IMR-90 (cell line): ENCODE measurements at regions not wholly inside any gene's neighbourhood (a gene's known extent, or its start where the extent isn't known, plus 50 kb on each side); places are given as distances from the start of the nearest gene placed in this dataset.

Experiments
- ATAC-seq: fragments of 200-7000 bp; cut with Tn5 transposase; 2 replicates; pipeline ENCODE4 v1.9.1; 2020; ENCODE audit warnings: low read depth, mild to moderate bottlenecking, moderate library complexity
- BruUV-seq: library from RNA; stranded (reverse); fragments of 400-500 nt; replicated peaks from 2 replicates; lab custom pipeline; 2021; lab: Mats Ljungman, UMichigan
- CTCF ChIA-PET: fragments of 300-600 bp; formaldehyde crosslinking; extraction: SDS; loops from one replicate; lab custom pipeline; 2021; ENCODE audit warnings: antibody characterized with exemption; lab: Yijun Ruan, JAX
- POLR2A ChIA-PET: fragments of 300-600 bp; sonication (Branson Sonifier 250); formaldehyde crosslinking; loops from one replicate; lab custom pipeline; 2022; ENCODE audit warnings: antibody characterized with exemption; ENCODE audit not compliant: unreplicated experiment; lab: Charles Lee
- DNase-seq: peaks from one replicate; pipeline ENCODE4 v3.0.0; 2013
- H2AFZ ChIP-seq: replicated peaks from 2 replicates; pipeline ENCODE3; 2013; ENCODE audit warnings: low read length, mild to moderate bottlenecking; ENCODE audit not compliant: poor library complexity
- H2AK5ac ChIP-seq: 2 replicates; pipeline ENCODE4 v1.6.1; 2013; ENCODE audit warnings: low read depth, low read length, inconsistent platforms
- H2AK9ac ChIP-seq: replicated peaks from 2 replicates; pipeline ENCODE3; 2013; ENCODE audit warnings: mild to moderate bottlenecking, low read depth, low read length, moderate library complexity; ENCODE audit not compliant: poor library complexity
- H2BK120ac ChIP-seq: 2 replicates; pipeline ENCODE4 v1.6.1; 2013; ENCODE audit warnings: low read depth, low read length, inconsistent platforms
- H2BK15ac ChIP-seq: 3 replicates; pipeline ENCODE4 v1.6.1; 2013; ENCODE audit warnings: low read depth, low read length, inconsistent platforms
- H2BK20ac ChIP-seq: 2 replicates; pipeline ENCODE4 v1.6.1; 2013; ENCODE audit warnings: low read depth, mild to moderate bottlenecking, inconsistent platforms, low read length, moderate library complexity
- H2BK5ac ChIP-seq: 2 replicates; pipeline ENCODE4 v1.6.1; 2013; ENCODE audit warnings: mild to moderate bottlenecking, low read depth, low read length, inconsistent platforms; ENCODE audit not compliant: poor library complexity, severe bottlenecking
- H3K14ac ChIP-seq: replicated peaks from 2 replicates; pipeline ENCODE4 v1.6.1; 2013; ENCODE audit warnings: low read depth, low read length, inconsistent platforms
- H3K18ac ChIP-seq: 2 replicates; pipeline ENCODE4 v1.6.1; 2013; ENCODE audit warnings: low read depth, low read length, control low read depth
- H3K23ac ChIP-seq: 2 replicates; pipeline ENCODE4 v1.6.1; 2013; ENCODE audit warnings: low read depth, low read length, inconsistent platforms
- H3K27ac ChIP-seq: 2 replicates; pipeline ENCODE4 v1.5.1; 2013; ENCODE audit warnings: mild to moderate bottlenecking, control low read depth, low read length; ENCODE audit not compliant: insufficient read depth
- H3K27me3 ChIP-seq: 2 replicates; pipeline ENCODE4 v1.6.1; 2013; ENCODE audit warnings: low read length; ENCODE audit not compliant: control insufficient read depth, insufficient read depth
- H3K36me3 ChIP-seq: 2 replicates; pipeline ENCODE4 v1.6.1; 2013; ENCODE audit warnings: low read length, mixed read lengths; ENCODE audit not compliant: control insufficient read depth, insufficient read depth
- H3K4ac ChIP-seq: 2 replicates; pipeline ENCODE4 v1.6.1; 2013; ENCODE audit warnings: low read depth, low read length, inconsistent platforms
- H3K4me1 ChIP-seq: 2 replicates; pipeline ENCODE4 v1.6.1; 2013; ENCODE audit warnings: low read length, mixed read lengths; ENCODE audit not compliant: control insufficient read depth, insufficient read depth
- H3K4me2 ChIP-seq: 2 replicates; pipeline ENCODE4 v1.6.1; 2013; ENCODE audit warnings: low read depth, mild to moderate bottlenecking, control low read depth, low read length, moderate library complexity
- H3K4me3 ChIP-seq: 2 replicates; pipeline ENCODE4 v1.5.1; 2013; ENCODE audit warnings: low read depth, mild to moderate bottlenecking, control low read depth, low read length, moderate library complexity; ENCODE audit not compliant: insufficient read depth
- H3K56ac ChIP-seq: 2 replicates; pipeline ENCODE4 v1.6.1; 2013; ENCODE audit warnings: low read length, inconsistent platforms; ENCODE audit not compliant: insufficient read depth; ENCODE audit errors: extremely low read depth
- H3K79me1 ChIP-seq, 2 experiments: 2 replicates each; pipeline ENCODE4 v1.6.1; 2013; ENCODE audit warnings: low read length in 2 of 2, inconsistent platforms in 1 of 2, low read depth in 1 of 2
- H3K9ac ChIP-seq: 2 replicates; pipeline ENCODE4 v1.6.1; 2013; ENCODE audit warnings: low read depth, low read length, control low read depth
- H3K9me1 ChIP-seq: 2 replicates; pipeline ENCODE4 v1.6.1; 2013; ENCODE audit warnings: low read length, inconsistent platforms; ENCODE audit not compliant: insufficient read depth
- H3K9me3 ChIP-seq: 2 replicates; pipeline ENCODE4 v1.6.1; 2013; ENCODE audit warnings: low read length; ENCODE audit not compliant: control insufficient read depth, insufficient read depth
- H4K20me1 ChIP-seq: 2 replicates; pipeline ENCODE4 v1.6.1; 2013; ENCODE audit warnings: low read length, inconsistent platforms; ENCODE audit not compliant: insufficient read depth
- H4K5ac ChIP-seq: 2 replicates; pipeline ENCODE4 v1.6.1; 2013; ENCODE audit warnings: mild to moderate bottlenecking, low read depth, low read length, control low read depth
- H4K8ac ChIP-seq, 2 experiments: 2 replicates each; pipeline ENCODE4 v1.6.1; 2013; ENCODE audit warnings: low read depth in 2 of 2, low read length in 2 of 2, control low read depth in 1 of 2, inconsistent platforms in 1 of 2
- H4K91ac ChIP-seq: 2 replicates; pipeline ENCODE4 v1.6.1; 2013; ENCODE audit warnings: low read depth, low read length, inconsistent platforms; ENCODE audit not compliant: insufficient read depth
- BHLHE40 ChIP-seq: fragments of 150-350 bp; IDR thresholded peaks from 2 replicates; pipeline ENCODE4 v1.6.1; 2016; ENCODE audit warnings: mild to moderate bottlenecking, low read depth, low read length
- CHD1 ChIP-seq: IDR thresholded peaks from 2 replicates; pipeline ENCODE4 v1.6.1; 2012; ENCODE audit warnings: low read depth, low read length, improper control_type of control experiment
- CTCF ChIP-seq: conservative IDR thresholded peaks from 2 replicates; pipeline ENCODE4 v1.5.1; 2012; ENCODE audit warnings: mild to moderate bottlenecking, low read depth, low read length, improper control_type of control experiment
- MAZ ChIP-seq: IDR thresholded peaks from 2 replicates; pipeline ENCODE4 v1.6.1; 2012; ENCODE audit warnings: low read depth, mild to moderate bottlenecking, low read length, improper control_type of control experiment, moderate library complexity, borderline replicate concordance
- NFE2L2 ChIP-seq: fragments of 150-350 bp; IDR thresholded peaks from 2 replicates; pipeline ENCODE4 v1.6.1; 2016; ENCODE audit warnings: low read depth, mild to moderate bottlenecking, low read length
- POLR2A ChIP-seq: IDR thresholded peaks from 2 replicates; pipeline ENCODE4 v1.6.1; 2012; ENCODE audit warnings: mild to moderate bottlenecking, low read depth, low read length
- RAD21 ChIP-seq: IDR thresholded peaks from 2 replicates; pipeline ENCODE4 v1.6.1; 2012; ENCODE audit warnings: low read length, improper control_type of control experiment
- RFX5 ChIP-seq: IDR thresholded peaks from 2 replicates; pipeline ENCODE4 v1.8.0; 2012; ENCODE audit warnings: low read depth, mild to moderate bottlenecking, low read length, moderate library complexity
- WGBS, 2 experiments: methylation state at CpG; one replicate each; pipeline versions ENCODE4 v1.1.5 to v1.1.7; 2013; ENCODE audit warnings: missing lambda C conversion rate in 2 of 2; ENCODE audit not compliant: insufficient read length in 1 of 2; ENCODE audit errors: extremely low coverage in 2 of 2; 5-methylcytosine and 5-hydroxymethylcytosine counted together
- dilution Hi-C: fragments of 300-500 bp; cut with HindIII; formaldehyde crosslinking; loops from one replicate; pipeline ENCODE4 v1.14.3; 2018; ENCODE audit warnings: low sequenced_read_pairs; ENCODE audit not compliant: unreplicated experiment
- in situ Hi-C: fragments of 300-500 bp; cut with MboI; formaldehyde crosslinking; loops from 3 replicates; pipeline ENCODE4 v1.14.3; 2019; ENCODE audit warnings: low sequenced_read_pairs, inconsistent platforms, mixed read lengths
- intact Hi-C: fragments of 100-400 bp; cut with micrococcal nuclease; formaldehyde crosslinking; loops from 2 replicates; pipeline ENCODE4 v1.10.0; 2022
- TF ChIP-seq, protein P1 (sequence below): fragments of 150-350 bp; IDR thresholded peaks from 2 replicates; pipeline ENCODE4 v1.6.1; 2017; ENCODE audit warnings: mild to moderate bottlenecking, antibody characterized with exemption, low read length, low read depth
- TF ChIP-seq, protein P2 (sequence below): fragments of 150-350 bp; IDR thresholded peaks from 2 replicates; pipeline ENCODE4 v1.6.1; 2016; ENCODE audit warnings: low read depth, mild to moderate bottlenecking, low read length, moderate library complexity, borderline replicate concordance

- Histone ChIP-seq H4K91ac (no peak overlapping the region), H3K9me3 (peaks cover 34% of the 10 kb centered on the region), H2AK5ac (no peak overlapping the region), H2BK5ac (no peak overlapping the region), H2BK15ac (no peak overlapping the region), H4K8ac (no peak overlapping the region), H3K4me3 (no peak overlapping the region), H2BK20ac (no peak overlapping the region), H3K4me1 (no peaks in the 10 kb centered on the region), H4K5ac (no peak overlapping the region), H3K9me1 (no peaks in the 10 kb centered on the region), H2AFZ (no peak overlapping the region), H3K27me3 (no peaks in the 10 kb centered on the region), H3K4ac (no peak overlapping the region), H3K9ac (no peak overlapping the region), H3K23ac (no peak overlapping the region), H3K4me2 (no peak overlapping the region), H3K14ac (no peak overlapping the region), H3K56ac (no peak overlapping the region), H3K18ac (no peak overlapping the region), H3K36me3 (no peaks in the 10 kb centered on the region), H4K20me1 (no peaks in the 10 kb centered on the region), H3K27ac (no peak overlapping the region), H2AK9ac (no peak overlapping the region), H3K79me1 (no peaks in the 10 kb centered on the region), H2BK120ac (no peak overlapping the region)
- 29% methylated on average over 4 of the region's 7 CpGs; no CpG with 5 or more reads in 1 of the 2 experiments for WGBS, 2 experiments
- TF ChIP-seq RAD21 (no peak), CTCF (no peak), NFE2L2 (no peak), MAZ (no peak), RFX5 (no peak), BHLHE40 (no peak), POLR2A (no peak), CHD1 (no peak)
- TF ChIP-seq, protein P1, sequence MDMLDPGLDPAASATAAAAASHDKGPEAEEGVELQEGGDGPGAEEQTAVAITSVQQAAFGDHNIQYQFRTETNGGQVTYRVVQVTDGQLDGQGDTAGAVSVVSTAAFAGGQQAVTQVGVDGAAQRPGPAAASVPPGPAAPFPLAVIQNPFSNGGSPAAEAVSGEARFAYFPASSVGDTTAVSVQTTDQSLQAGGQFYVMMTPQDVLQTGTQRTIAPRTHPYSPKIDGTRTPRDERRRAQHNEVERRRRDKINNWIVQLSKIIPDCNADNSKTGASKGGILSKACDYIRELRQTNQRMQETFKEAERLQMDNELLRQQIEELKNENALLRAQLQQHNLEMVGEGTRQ, result no peak
- TF ChIP-seq, protein P2, sequence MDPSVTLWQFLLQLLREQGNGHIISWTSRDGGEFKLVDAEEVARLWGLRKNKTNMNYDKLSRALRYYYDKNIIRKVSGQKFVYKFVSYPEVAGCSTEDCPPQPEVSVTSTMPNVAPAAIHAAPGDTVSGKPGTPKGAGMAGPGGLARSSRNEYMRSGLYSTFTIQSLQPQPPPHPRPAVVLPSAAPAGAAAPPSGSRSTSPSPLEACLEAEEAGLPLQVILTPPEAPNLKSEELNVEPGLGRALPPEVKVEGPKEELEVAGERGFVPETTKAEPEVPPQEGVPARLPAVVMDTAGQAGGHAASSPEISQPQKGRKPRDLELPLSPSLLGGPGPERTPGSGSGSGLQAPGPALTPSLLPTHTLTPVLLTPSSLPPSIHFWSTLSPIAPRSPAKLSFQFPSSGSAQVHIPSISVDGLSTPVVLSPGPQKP, result no peak
- BruUV-seq, result no TSS peak
- ChIA-PET CTCF (no interaction called here), POLR2A (no interaction called here)
- ATAC-seq (no peak), DNase-seq (no peak)
- intact Hi-C loops (loop anchor here (10.0 kb wide), 1 partner anchor 545 kb away; no protein-coding TSS in a partner anchor), dilution Hi-C loops (no loop called here), in situ Hi-C loops (no loop called here)
Observed at GRCh38 chr7:4470246-4470645, 211.8 kb upstream of the FOXK1 start.
